Activated naive CD4-positive, alpha-beta T cell treated with anti-CD3 and anti-CD28 coated beads, Interleukin-2, amount 50 U/mL, for 72 hours (primary cell): ENCODE measurements at regions not wholly inside any gene's neighbourhood (a gene's known extent, or its start where the extent isn't known, plus 50 kb on each side); places are given as distances from the start of the nearest gene placed in this dataset.

ENCODE experiments used
- ATAC-seq, 2 donors: fragments of 150-1000 bp; cut with Tn5 transposase; 2 replicates each; pipeline ENCODE4 v1.10.0; 2021; ENCODE audit warnings: mild to moderate bottlenecking in 2 of 2, moderate library complexity in 2 of 2
- DNase-seq, 2 donors: peaks; one replicate each; pipeline ENCODE4 v3.0.0; 2021 to 2022; ENCODE audit warnings: low spot score in 2 of 2
- H3K27ac Mint-ChIP-seq, 2 donors: one replicate each; pipeline ENCODE4 v1.8.0; 2022; ENCODE audit warnings: mild to moderate bottlenecking in 2 of 2, mixed read lengths in 2 of 2
- H3K36me3 Mint-ChIP-seq, 2 donors: one replicate each; pipeline ENCODE4 v1.8.0; 2022; ENCODE audit warnings: mixed read lengths in 2 of 2
- H3K9me3 Mint-ChIP-seq, 2 donors: one replicate each; pipeline ENCODE4 v1.8.0; 2022; ENCODE audit warnings: mixed read lengths in 2 of 2

DNA sequence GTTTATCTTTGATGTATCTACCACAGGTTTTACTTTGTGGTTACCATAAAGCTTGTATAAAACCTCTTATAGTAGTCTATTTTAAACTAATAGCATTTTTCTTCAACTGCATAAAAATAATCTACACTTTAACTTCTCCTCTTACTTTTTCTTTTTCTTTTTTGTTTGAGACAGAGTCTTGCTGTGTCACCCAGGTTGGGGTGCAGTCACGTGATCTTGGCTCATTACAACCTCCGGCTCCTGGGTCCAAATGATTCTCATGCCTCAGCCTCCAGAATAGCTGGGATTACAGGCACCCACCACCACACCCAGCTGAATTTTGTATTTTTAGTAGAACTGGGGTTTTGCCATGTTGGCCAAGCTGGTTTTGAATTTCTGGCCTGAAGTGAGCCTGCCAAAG is 53.4 kb upstream of the ZKSCAN2 start:
- ATAC-seq (no peak), DNase-seq (no peak)
- peaks cover 6 to 29% of the 10 kb centered on the region in 2 donors for H3K36me3 Mint-ChIP-seq
- peaks cover 23 to 24% of the 10 kb centered on the region in 2 donors for H3K9me3 Mint-ChIP-seq
- H3K27ac Mint-ChIP-seq: peak overlapping the region in 1 of 2 donors; percentile 34
